GM19351 (cell line): ENCODE measurements at regions not wholly inside any gene's neighbourhood (a gene's known extent, or its start where the extent isn't known, plus 50 kb on each side); places are given as distances from the start of the nearest gene placed in this dataset.
A peak's percentile ranks its signal among the peaks of the same experiment; 100 is the strongest.

Experiments
- ATAC-seq: cut with Tn5 transposase; IDR thresholded peaks from one replicate; pipeline ENCODE4 v1.9.1; 2021; ENCODE audit warnings: mild to moderate bottlenecking, moderate library complexity; ENCODE audit not compliant: unreplicated experiment

DNA sequence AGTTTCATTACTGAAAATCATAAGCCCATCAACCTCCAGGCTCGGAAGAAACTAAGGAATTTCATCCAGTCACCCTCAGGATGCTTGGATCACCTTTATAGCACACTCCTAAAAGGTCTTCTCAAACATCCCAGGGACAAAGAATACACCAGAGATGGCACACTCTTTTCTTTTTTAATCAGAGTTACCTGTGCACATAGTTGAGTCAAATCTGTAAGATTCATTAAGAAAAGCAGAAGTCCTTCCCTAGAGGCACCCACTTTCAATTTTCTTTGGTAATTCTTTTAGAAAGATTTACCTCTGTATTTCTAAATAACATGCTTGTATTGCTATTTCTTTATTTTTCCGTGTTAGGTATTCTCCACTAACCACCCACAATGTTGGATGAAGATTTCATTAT lies 50.6 kb upstream of the IL6 start:
- ATAC-seq, result peak; percentile 42

DNA sequence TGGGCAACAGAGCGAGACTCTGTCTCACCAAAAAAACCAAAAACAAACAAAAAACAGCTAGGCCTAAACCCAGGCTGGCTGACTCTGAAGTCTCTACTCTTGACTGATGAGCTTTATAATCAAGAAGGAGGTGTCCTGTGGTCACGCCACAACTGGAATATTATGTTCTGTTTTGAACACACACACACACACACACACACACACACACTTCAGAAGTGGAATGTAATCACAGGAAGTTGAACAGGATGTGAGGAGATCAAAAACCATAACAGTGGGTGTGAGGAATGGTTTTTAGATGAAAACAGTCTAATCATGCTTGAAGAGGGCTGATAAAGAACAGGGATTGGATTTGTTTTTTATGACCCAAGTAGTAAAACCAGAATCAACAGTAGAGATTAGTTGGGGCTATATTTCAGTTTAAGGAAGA lies 51.1 kb upstream of the IL6 start:
- no peak for ATAC-seq

DNA sequence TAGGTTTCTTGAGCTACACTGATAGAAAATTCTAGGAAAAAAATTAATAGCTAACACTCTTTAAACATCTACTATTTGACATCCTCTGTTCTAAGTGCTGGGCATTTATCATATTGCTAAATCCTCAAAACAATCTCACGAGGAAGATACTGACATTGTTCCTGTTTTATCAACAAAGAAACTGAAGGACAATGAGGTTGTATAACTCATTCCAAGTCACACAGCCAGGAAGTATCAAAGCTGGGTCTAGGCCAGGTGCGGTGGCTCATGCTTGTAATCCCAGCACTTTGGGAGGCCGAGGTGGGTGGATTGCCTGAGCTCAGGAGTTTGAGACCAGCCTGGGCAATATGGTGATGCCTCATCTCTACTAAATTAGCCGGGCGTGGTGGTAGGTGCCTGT lies 51.6 kb upstream of the IL6 start:
- ATAC-seq, result no peak

DNA sequence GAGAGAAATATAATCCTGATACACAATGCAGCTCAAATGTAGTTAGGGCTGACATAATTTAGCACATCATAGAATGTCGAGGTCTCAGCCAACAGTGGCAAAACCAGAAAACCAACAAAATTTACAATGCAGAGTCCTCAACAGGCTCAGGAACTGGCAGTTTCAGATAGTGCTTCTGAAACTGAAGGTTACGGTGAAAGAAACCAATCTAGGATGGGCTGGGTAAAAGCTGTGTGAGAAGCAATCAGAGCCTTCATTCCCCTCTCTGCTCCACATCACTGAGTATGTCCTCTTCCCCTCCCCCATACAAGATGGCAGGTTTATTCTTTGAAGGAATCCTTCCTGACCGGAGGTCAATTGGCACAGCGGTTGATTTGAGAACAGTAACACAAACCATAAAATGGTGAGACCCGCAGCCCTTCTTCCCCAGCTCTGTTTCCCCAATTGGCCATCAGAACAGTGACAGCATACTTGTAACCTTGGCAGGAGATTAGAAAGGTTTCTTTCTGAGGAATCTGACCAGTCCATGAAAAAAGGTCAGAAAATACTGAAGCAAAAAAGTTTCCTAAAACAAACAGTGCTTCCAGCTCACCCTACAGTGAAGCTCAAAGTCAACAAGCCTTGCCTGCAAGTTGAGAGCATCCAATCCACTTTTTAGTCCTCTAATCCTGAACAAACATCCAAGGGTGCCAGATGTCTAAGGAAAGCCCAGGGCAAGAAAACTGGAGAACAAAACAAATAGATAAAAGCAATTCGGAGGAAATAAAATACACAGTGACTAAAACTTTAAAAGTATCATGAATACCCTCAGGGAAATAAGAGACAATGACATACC lies 53.9 kb upstream of the IL6 start:
- ATAC-seq, result peak; percentile 71

DNA sequence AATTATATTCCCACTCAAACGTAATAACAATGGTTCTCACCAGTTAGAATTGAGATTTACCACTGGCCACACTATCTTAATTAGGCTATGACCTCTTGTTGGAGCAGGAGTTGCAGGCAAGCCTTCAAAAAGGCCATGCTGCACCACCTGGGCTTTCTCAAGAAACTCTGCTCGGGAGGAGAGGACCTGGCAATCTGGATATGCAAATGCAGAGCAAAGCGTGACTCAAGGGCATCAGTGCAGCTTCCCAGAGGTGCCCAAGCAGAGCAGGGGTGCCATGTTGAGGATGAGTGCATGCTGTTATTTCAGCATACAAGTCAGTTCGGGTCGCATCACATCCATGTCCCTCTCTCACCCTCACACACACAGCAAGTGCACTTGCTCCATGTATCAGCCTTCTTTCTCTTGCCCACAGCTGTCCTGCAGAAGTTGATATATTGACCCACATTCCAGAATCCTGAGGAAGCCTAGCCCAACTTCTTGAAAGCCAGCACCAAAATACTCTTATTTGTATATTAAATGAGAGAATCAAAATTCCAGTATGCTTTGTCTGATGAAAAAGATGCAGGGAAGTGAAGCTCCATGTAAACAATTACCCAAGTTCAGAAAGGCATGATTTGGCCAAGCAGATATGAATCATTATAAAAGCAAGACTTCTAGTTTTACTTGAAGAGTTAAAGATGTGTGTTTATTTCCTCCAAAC lies 55.7 kb upstream of the IL6 start:
- no peak for ATAC-seq

DNA sequence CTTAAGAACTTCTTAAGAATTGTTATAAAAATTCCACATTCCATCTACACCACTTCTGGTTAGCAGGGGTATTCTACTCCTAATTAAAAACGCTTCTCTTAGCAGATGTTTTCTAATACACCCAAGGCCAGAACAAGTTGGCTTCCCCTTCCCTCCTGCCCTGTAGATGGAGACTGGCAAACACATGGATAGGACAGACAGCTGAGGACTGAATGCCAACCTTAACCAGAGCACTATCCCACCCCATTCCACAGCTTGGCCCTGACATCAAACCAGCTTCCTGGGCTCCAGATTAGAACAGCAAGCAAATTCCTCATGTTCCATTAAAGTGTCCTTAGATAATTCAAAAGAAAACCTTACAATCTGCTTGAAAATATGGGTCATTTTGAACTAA lies 56.6 kb upstream of the IL6 start:
- ATAC-seq, result no peak

DNA sequence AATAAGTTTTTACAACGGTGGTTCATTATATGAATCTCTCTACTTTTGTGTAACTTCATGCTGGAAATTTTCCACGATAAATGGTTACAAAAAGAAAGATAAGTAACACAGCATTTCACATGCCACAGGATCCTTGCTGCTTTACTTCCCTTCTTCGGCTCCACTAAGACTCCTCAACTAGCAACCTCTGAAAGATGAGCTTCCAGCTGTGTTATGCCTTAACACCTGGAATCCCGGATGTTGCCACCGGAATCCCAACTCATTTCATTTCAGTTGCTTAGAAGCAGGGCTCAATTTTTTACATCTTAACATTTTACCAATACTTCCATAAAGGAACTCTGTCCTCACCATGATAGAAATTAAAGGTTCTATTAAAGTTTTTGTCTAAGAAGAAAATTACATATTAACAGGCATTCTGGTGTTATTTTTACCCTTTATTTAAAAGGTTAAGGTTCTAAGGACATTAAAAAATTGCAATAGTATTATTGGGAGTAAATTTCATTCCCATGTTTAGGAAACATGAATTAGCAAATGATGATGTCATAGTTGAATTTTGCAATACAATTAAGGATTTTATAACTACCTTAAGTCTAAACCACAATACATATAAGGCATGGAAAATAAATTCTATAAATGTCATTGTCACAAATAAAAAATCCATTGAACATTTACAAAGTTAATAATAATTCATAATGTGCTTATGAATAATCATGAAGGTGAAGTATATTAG lies 57.1 kb upstream of the IL6 start:
- ATAC-seq, result no peak

DNA sequence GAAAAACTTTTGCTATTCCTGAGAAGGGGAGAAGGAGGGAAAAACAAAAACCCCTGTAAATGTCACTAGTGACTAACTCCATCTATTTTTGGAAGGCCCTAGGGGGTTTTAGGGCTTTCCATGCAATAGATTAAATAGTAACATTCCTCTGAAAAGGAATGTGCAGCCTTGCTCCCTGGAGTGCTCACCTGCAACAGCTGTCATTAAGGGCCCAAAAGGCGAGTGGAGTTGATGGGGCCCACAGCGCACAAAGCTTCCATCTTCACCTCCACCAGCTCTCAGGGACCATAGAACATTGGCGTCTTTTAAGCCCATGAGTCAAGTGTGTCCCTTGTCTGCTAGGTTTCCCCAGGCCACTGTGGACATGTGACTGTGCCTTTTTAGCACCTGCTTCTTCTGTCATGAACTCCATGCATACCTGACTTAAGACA lies 58.0 kb upstream of the IL6 start:
- no peak for ATAC-seq

DNA sequence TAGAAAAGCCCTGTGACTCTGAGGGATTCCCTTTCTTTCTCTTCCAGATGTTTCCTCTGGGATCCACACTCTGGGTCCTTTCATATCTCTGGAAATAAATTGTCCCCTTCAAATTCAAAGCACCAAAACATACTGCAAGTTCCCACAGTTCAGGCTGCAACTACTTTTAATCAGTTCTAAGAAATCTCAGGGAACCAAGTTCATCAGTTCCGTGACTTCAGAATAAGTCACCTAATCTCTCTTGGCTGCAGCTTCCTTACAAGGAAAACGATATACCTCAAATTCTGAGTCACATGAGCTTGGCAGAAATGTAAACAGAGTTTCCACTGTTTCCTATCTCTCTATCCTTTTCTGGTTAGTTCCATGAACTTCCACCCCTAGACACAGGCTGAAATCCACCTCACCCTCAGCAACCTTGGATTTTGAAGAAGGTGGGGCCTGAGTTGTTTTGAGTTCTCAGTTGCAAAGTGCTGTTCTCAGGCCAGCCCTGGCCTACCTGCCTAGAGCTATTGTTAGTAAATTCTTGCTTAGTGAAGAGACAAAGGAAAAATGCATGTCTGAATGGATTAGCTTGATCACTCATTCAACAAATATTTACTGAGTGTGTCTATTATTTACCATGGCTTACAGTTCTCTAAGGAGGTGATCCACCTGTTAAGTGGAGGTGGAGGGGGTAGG lies 59.3 kb upstream of the IL6 start:
- no peak for ATAC-seq

DNA sequence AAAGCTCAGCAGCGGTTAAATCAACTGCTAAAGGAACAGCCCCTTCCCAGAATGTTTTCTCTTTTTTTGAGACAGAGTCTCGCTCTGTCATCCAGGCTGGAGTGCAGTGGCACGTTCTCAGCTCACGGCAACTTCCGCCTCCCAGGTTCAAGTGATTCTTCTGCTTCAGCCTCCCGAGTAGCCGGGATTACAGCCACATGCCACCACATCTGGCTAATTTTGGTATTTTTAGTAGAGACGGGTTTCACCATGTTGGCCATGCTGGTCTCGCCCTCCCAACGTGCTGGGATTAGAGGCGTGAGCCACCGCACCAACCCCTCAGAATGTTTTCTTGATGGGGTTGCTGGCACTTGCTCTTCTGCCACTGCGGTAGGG lies 59.8 kb upstream of the IL6 start:
- ATAC-seq, result no peak

DNA sequence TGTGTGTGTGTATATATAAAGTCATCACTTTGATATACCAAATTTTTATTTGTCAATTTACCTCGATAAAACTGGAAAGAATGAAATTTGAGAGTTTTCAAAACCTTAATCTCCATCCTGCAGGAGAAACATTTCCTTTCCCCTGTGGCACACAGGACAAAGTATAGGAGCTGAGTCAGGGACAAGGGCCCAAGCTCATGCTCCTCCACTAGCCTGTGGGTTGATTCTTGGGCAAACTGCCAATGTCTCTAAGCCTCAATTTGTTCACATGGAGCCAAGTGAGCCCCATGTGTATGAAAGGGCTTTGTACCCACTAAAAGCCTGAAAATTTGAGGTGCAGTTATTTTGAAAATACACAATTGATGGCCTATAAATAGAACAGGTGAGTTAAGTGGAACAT lies 60.3 kb upstream of the IL6 start:
- no peak for ATAC-seq

DNA sequence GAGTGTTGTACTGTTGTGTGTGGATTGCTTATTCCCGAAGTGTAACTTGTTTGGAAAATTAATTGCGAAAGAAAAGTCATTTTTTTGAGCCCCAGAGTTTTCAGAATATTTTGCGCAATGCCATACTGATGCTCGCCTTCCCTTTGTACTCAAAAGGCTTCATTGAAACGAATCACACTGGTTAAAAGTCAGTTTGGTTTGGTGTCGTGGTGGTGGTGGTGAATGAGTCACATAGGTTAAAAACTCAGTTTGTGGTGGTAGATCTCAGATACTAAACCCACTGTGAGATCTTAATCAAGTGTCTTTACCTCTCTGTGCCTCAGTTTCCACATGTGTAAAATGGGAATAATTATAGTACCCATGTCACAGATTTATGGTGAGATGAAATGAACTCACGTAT lies 61.1 kb upstream of the IL6 start:
- no peak for ATAC-seq

DNA sequence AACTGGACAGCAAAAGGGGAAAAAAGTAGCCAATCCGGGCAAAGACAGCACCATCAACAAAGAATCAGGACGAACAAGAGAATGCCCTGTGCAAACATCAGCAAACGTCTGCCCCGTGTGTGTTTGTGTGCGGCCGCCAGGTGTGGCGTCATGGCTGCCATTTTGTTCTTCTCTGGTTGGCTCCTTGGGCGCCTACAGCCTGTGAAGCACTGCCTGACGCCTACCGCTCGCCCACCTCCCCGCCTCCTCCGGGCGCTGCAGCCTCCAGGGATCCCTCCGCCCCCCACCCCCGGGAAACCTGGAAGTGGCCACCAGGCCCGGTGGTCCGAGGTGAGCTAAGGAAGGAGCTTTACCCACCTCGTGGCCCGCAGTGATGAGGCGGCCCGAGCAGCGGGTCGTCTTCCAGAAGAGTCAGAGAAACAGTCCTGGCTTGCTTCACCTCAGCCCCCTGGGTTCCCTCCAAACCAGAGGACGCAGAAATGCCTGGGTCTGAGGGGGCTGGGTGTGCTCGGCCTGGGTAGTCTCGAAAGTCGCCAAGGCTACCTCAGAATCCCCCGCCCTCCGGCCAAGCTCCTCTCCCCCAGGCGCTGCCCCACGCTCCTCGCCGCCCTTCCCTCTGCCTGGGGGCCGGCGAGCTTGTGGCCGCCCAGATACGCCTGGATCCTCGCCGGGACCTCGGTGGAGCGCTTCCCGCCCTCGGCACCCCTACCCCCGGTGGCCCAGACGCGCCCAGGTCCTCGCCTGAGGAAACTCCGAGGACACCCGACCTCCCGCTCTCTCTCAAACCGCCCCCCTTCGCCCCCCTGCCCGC lies 61.8 kb upstream of the IL6 start:
- no peak for ATAC-seq

DNA sequence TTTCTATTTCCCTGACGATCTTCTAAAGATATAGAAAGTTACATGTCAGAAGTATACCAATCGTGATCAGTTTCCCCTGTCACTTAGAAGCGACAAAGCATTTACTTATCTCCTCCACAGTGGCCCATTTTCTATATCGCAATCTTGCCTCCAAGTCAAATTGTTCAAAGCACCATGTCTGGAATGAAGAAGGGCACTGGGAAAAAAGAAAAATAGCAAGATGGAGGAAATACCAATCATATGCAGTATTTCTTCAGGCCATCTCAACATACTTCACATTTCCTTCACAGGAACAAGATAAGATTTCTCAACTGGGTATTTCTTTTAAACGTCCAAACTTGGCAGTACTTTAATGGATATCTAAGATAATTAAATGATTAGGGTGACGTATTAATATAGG lies 63.3 kb upstream of the IL6 start:
- ATAC-seq, result no peak

DNA sequence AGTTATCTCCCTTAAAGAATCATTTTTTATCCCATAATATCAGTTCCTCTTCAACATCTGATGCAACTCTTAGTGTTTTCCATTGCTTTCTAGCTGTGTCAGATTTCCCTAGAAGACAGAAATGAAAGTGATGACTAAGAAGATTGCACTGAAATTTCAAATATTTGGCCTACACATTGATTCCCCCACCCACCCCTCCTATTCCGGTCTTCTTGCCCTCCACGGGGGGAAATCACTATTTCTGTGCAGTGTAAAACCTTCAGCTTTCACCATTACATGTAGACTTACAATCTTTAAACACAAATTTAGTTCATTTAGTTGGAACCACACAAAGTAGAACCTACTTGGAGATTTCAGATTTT lies 63.7 kb upstream of the IL6 start:
- no peak for ATAC-seq

DNA sequence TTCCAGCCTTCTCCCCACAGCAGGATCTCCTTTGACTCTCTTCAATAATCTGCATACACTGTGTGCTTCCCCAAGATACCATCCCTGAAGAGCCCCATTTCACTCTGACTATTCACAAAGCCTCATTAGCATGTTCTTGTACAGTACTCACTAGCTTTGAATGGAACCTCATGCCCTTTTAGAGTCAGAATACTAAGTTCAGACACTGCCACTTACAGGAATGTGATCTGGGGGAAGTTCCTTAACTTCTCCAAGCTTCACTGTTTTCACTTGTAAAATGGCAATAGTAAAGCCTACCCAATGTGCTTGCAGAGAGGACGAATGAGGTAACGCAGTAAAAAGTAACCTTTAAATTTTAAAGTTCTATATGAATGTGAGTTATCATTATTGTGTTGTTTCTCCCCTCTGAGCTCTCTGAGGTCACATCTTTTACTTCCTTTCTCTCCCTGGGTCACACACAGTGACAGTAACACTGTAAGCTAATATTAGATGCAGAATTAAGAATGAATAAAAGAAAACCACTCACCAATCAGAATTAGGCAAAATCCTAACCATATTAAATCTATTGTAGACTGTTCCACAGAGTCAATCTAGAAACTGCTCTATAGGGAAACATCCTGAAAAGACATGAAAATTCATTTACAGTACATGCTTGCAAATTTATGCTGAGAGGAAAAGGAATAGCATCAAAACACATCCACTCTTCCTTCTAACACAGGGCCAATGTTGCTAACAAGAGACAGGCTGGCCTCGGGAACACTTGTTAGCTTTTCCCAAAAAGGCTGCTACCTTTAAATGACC lies 64.2 kb upstream of the IL6 start:
- no peak for ATAC-seq

DNA sequence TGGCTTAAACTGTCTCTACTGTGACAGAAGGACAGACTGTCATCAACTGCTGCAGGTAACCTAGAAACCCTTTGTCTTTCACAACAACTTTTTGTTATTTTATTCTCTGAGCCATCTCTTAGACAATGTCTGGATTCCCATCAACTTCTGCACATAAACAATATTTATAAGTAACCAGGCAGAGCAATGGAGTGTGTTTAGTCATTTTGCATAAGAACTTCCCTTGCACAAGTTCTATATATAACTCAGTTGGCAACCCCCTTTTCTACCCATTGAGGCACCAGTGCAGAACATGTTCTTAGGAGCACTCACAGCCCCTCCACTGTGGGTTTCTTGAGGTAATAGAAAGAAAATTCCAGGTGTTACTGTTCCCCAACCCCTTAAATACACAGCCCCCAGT lies 65.0 kb upstream of the IL6 start:
- no peak for ATAC-seq

DNA sequence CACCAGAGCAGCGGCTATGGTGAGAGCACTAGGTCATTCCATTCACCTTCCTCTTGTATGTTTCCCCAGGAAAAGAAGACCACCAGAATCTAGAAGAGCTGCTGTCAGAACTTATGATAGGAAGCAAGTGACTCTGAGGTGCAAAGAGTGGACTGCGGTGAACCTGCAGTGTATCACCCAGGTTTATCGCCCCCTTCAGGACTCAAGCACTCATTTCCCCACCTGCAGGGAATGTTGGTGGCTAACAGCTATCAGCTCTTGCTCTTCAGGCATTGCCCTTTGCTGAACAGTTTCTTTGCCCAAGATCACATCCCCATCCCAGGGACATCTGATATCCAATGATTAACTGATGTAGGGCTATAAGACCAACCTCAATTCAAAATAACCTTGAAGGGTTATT lies 66.3 kb upstream of the IL6 start:
- ATAC-seq, result no peak

DNA sequence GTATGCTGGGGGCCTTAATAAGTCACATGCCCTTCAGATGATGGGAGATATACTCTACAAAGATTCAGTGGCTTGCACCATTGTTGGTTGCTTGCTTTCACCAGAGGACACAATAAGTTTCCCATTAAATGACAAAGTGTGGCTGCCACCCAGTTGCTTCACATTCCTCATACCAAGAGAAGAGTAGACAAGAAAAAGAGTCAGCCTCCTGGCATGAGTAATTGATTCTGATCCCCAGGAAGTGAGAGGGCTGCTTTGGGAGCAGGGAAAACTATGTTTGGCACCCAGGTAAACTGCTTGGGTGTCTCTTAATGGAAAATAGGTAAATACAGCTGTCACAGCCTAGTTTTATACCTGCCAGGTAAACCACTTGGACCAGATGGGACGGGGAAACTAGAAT lies 66.7 kb upstream of the IL6 start:
- no peak for ATAC-seq

DNA sequence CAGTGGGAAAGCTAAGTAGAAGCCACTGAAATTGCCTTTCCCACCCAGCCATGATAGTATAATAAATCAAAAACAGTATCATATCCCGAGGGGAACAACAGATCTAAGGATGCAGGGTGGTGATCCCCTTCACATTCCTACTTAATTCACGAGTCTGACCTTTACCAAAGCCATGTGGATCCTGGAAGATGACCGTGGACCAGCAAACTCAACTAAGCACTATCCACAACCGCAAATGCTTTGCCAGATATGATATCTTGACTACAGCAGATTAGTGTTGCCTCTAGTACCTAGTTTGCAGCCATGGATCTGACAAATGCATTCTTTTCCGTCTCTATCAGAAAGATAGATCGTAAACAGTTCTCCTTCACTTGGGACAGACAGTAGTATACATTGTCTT lies 67.3 kb upstream of the IL6 start:
- no peak for ATAC-seq
